GM13976 (cell line): ENCODE measurements at regions not wholly inside any gene's neighbourhood (a gene's known extent, or its start where the extent isn't known, plus 50 kb on each side); places are given as distances from the start of the nearest gene placed in this dataset.

ENCODE experiments used
- DNase-seq: peaks from one replicate; pipeline ENCODE4 v3.0.0; 2012; ENCODE audit warnings: low spot score
- in situ Hi-C: fragments of 300-500 bp; cut with MboI; formaldehyde crosslinking; loops from one replicate; pipeline ENCODE4 v1.12.0; 2022; ENCODE audit warnings: low sequenced_read_pairs, mixed read lengths, inconsistent platforms; ENCODE audit not compliant: unreplicated experiment
- TF ChIP-seq, protein P1 (sequence below): IDR thresholded peaks from 2 replicates; pipeline ENCODE4 v1.5.1; 2012; ENCODE audit warnings: borderline replicate concordance, mild to moderate bottlenecking; ENCODE audit not compliant: insufficient read depth; ENCODE audit errors: extremely low read depth, missing control alignments, control extremely low read depth

DNA sequence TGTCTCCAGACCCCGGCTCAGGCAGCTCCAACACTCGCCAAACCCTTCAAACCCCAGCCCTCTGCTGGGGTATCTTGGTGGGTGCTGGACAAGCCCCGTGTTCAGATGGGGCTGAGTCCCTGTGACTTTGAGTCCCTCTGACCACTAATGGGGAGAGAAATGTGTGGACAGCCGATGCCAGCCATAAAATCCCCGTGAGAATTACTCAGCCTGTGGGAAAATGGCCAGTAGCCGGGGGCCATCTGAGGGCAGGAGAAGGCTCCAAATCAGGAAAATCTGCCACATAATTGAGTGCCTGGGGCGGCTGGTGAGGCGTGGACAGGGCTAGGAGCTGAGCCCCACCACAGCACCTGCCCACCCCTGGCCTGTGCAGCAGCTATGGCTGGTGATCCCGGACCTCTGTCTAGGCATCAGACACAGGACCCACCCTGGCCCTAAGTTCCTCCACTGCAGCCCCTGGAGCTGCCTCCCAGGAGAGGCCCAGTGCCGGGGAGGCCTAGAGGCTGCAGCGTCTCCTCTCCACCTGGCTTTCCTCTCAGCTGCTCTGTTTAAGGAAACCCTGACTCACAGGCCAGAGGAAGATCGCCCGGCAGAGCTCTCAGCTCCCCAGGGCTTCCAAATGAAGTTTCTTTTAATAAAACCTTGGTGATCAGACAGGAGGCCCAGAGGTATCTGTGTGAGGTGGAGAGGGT lies 53.7 kb upstream of the SLCO4A1 start:
- TF ChIP-seq, protein P1, sequence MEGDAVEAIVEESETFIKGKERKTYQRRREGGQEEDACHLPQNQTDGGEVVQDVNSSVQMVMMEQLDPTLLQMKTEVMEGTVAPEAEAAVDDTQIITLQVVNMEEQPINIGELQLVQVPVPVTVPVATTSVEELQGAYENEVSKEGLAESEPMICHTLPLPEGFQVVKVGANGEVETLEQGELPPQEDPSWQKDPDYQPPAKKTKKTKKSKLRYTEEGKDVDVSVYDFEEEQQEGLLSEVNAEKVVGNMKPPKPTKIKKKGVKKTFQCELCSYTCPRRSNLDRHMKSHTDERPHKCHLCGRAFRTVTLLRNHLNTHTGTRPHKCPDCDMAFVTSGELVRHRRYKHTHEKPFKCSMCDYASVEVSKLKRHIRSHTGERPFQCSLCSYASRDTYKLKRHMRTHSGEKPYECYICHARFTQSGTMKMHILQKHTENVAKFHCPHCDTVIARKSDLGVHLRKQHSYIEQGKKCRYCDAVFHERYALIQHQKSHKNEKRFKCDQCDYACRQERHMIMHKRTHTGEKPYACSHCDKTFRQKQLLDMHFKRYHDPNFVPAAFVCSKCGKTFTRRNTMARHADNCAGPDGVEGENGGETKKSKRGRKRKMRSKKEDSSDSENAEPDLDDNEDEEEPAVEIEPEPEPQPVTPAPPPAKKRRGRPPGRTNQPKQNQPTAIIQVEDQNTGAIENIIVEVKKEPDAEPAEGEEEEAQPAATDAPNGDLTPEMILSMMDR: no peak
- in situ Hi-C loops: no loop called here
- no peak for DNase-seq

DNA sequence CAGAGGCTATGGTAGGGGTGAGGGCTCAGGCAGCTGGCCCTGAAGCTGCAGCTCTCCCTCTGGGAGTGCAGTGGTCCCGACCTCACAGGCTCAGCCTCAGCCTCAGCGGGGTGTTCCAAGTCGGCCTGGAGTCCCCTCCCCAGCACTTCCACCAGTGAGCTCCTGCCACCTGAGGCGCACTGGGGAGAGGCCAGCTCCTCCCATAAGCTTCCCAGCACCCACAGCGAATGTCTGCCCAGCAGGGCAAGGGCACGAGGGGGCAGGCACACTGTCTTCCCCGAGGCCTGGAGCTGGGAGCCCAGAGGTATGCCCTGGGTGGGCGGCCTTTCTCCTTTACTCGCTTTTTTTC lies 53.2 kb upstream of the SLCO4A1 start:
- TF ChIP-seq, protein P1: no peak
- in situ Hi-C loops: no loop called here
- DNase-seq: no peak

- in situ Hi-C loops: no loop called here
- TF ChIP-seq, protein P1: no peak
- no peak for DNase-seq
Observed at GRCh38 chr20:62589720-62590119, 52.6 kb upstream of the SLCO4A1 start.

GRCh38 chr20:62590309-62591121 lies 51.8 kb upstream of the SLCO4A1 start:
- no peak for DNase-seq
- in situ Hi-C loops: no loop called here
- TF ChIP-seq, protein P1: no peak

- in situ Hi-C loops: no loop called here
- DNase-seq: no peak
- TF ChIP-seq, protein P1: no peak
Observed at GRCh38 chr20:62591122-62591468, 51.2 kb upstream of the SLCO4A1 start.

DNA sequence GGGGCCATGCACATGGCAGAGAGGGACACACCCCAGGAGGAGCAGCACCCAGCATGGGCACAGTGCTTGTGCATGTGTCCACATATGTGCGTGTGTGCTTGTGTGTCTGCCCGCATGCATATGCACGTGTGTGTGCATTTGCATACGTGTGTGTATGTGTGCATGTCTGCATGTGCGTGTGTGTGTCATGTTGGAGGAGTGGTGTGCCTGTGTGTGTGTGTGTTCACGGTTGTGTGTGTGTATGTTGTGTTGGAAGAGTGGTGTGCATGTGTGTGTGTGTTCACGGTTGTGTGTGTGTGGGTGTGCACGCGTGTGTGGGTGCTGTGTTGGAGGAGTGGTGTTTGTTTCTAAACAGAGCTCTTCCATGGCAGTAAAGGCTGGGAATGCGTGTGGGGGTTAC lies 50.7 kb upstream of the SLCO4A1 start:
- no peak for DNase-seq
- TF ChIP-seq, protein P1: no peak
- in situ Hi-C loops: no loop called here
